ENCODE measurements at regions not wholly inside any gene's neighbourhood (a gene's known extent, or its start where the extent isn't known, plus 50 kb on each side); places are given as distances from the start of the nearest gene placed in this dataset.

DNA sequence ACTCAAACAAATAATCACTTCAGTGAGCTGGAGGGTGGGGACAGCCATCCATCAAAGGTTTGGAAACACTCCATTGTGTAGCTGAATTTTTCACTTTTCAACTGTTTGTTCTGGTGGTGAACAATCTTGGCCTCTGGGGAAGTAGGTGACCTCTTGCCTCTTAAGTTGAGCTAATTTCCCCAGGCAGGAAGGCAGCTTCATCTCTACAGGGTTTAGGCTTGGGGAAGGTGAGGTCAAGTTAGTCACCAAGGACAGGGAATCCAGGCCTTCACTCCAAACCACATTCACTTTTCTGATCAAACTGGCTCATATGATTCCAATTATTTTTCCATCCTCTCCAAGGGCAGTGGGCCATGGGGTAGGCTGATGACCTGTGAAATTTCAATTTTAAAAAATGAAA, 138.3 kb upstream of the HABP2 start:
- H3K27me3 ChIP-seq: no peaks in the 10 kb centered on the region

DNA sequence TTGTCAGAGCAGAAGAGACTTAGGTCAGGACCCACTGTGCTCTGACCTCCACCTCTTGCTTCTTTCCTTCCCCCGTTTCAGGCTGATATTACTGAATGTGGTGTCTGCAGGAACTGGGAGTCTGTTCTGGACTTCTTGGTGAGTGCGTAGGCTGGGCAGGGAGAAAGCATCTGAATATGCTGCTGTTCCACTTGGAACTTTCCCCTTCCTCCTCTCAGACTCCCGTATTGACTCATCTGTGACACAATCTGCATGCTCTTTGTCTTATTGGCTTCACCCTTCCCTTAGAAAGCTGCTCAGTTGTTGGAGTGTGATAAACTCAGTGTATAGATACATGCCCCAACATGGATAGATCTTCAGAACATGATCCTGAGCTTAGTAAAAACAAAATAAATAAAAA, 137.6 kb upstream of the HABP2 start:
- Histone ChIP-seq H3K4me1 (peaks cover 0 to 4% (median 0%) of the 10 kb centered on the region in 4 donors), H3K4me3 (no peak overlapping the region), H3K27ac (no peak overlapping the region), H3K36me3 (no peaks in the 10 kb centered on the region), H3K9me3 (peaks cover 0 to 17% (median 3%) of the 10 kb centered on the region in 4 donors), H3K27me3 (no peaks in the 10 kb centered on the region)
- no peak for DNase-seq (ENCODE audit: low spot score in 2 of 2)
- TF ChIP-seq EP300 (IDR thresholded peaks at IDR 0.05): no peak
- TF ChIP-seq, protein P1, sequence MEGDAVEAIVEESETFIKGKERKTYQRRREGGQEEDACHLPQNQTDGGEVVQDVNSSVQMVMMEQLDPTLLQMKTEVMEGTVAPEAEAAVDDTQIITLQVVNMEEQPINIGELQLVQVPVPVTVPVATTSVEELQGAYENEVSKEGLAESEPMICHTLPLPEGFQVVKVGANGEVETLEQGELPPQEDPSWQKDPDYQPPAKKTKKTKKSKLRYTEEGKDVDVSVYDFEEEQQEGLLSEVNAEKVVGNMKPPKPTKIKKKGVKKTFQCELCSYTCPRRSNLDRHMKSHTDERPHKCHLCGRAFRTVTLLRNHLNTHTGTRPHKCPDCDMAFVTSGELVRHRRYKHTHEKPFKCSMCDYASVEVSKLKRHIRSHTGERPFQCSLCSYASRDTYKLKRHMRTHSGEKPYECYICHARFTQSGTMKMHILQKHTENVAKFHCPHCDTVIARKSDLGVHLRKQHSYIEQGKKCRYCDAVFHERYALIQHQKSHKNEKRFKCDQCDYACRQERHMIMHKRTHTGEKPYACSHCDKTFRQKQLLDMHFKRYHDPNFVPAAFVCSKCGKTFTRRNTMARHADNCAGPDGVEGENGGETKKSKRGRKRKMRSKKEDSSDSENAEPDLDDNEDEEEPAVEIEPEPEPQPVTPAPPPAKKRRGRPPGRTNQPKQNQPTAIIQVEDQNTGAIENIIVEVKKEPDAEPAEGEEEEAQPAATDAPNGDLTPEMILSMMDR (IDR thresholded peaks at IDR 0.05): no peak
- no peak for TF ChIP-seq POLR2A (IDR thresholded peaks at IDR 0.05)
- 40 to 47% methylated on average over 3 of the region's 3 CpGs for WGBS, 2 donors

More for the DNA sequence above, 138.3 kb upstream of the HABP2 start:
- DNase-seq (ENCODE audit: low spot score in 2 of 2): no peak
- H3K9me3 ChIP-seq: peaks cover 0 to 10% (median under 1%) of the 10 kb centered on the region in 4 donors
- H3K36me3 ChIP-seq: no peaks in the 10 kb centered on the region
- H3K4me3 ChIP-seq: no peak overlapping the region
- no peak overlapping the region for H3K27ac ChIP-seq
- TF ChIP-seq, protein P1 (IDR thresholded peaks at IDR 0.05): no peak
- no peak for TF ChIP-seq EP300 (IDR thresholded peaks at IDR 0.05)
- no peak for TF ChIP-seq POLR2A (IDR thresholded peaks at IDR 0.05)
- H3K4me1 ChIP-seq: peaks cover 0 to 4% (median 0%) of the 10 kb centered on the region in 4 donors

DNA sequence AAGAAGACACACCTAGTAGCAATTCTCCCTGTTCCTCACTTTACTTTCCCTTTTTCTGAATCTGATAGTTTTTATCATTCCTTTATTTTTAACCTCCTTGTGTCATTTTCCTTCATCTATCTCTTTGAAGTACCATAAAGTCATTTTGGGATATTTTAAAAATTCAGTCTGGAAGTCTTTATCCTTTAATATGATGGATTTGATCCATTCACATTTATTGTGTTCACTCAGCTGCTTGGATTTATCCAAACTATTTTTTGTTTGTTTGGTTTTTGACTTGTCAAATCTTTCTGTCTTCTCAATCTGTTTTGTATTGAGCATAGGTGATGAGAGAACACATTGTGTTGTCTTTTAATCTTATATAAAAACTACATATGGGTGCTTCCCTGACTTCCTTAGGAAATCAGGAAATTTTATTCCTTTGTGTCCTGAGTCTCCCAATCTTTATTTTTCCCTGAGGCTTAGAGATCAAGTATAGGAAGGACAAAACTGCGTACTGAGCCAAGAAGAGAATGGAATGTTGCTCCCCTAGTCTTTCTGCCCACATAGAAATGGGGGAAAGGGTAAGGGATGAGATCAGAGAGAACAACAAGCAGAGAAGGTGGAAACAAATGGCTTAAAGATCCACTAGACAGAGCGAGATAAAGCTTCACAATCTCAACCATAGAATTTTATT, 132.7 kb upstream of the HABP2 start:
- 49 to 84% methylated on average over 2 of the region's 2 CpGs for WGBS, 2 donors
- TF ChIP-seq, protein P1 (IDR thresholded peaks at IDR 0.05): no peak
- TF ChIP-seq EP300 (IDR thresholded peaks at IDR 0.05): no peak
- H3K4me3 ChIP-seq: no peak overlapping the region
- peaks cover 0 to 21% (median 3%) of the 10 kb centered on the region in 4 donors for H3K9me3 ChIP-seq
- H3K27me3 ChIP-seq: no peaks in the 10 kb centered on the region
- H3K4me1 ChIP-seq: peaks cover 0 to 11% (median 2%) of the 10 kb centered on the region in 4 donors
- no peak for DNase-seq (ENCODE audit: low spot score in 2 of 2)
- no peaks in the 10 kb centered on the region for H3K36me3 ChIP-seq
- no peak overlapping the region for H3K27ac ChIP-seq

DNA sequence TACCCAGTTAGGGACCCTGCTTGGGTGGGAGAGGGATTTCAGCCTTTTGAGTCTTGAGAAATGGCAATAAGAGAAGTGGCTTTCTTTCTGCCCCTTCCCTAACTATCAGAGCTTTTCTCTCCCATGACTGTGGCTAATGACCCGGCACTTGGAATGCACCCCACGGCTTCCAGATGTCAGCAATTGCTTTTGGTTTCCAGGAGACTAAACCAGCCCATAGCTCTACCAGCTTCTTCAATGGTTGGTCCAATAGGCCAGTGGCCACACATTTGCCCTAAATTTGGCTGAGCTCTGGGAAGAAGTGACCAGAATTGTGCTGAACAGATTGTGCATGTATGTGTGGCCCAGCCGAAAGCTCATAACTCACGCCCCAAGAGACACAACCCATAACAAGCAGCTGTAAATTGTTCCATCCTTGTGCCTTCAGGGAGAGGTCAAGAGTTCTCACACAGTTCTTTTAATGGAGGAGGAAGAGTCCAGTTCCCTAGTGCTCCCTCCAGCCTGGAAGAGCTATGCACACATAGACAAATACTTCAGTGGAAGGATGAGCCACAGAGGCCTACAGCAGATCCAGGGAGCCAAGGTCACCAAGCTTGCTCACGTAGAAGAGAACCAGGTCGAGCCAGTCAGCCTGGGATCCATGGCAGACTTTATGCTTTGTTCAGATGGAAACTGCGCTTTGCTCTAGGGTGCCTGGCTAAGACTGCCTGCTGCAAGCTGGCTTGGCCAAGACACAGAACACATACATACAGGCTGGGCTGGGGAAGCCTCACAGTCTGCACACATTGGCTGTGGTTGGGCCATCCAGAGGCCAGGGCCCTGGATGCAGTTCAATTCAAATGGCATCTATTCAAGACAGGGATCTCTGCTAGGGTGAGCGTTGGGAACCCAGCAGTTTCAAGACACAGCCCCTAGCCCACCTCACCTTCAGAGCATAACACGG, 131.8 kb upstream of the HABP2 start:
- Histone ChIP-seq H3K4me3 (no peak overlapping the region), H3K4me1 (peaks cover 0 to 17% (median 3%) of the 10 kb centered on the region in 4 donors), H3K27me3 (no peaks in the 10 kb centered on the region), H3K9me3 (peaks cover 0 to 21% (median 3%) of the 10 kb centered on the region in 4 donors), H3K27ac (no peak overlapping the region), H3K36me3 (no peaks in the 10 kb centered on the region)
- no peak for DNase-seq (ENCODE audit: low spot score in 2 of 2)
- TF ChIP-seq POLR2A (IDR thresholded peaks at IDR 0.05) (no peak), EP300 (IDR thresholded peaks at IDR 0.05) (no peak)
- TF ChIP-seq, protein P1 (IDR thresholded peaks at IDR 0.05): no peak
- WGBS, 2 donors: 78 to 88% methylated on average over 9 of the region's 9 CpGs

DNA sequence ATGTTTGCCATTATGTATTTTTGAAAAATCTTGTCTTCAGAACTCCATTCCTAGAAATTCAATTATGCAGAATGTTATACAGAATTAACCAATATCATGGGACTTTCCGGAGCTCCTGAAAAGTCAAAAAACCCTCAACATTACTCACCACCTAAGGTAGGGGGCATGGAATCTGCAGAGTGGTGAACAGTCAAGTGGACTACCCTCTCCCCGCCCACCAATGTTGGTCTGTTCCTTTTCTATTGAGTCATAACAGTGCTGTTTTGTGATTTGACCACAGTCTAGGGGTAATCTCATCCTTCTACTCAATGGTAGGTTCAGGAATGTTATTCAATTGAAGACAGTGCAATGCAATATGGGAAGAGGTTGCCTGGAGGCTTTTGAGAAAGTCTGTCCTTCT, 130.5 kb upstream of the HABP2 start:
- TF ChIP-seq POLR2A (IDR thresholded peaks at IDR 0.05): no peak
- TF ChIP-seq, protein P1 (IDR thresholded peaks at IDR 0.05): no peak
- no peak for TF ChIP-seq EP300 (IDR thresholded peaks at IDR 0.05)
- no peaks in the 10 kb centered on the region for H3K27me3 ChIP-seq
- H3K9me3 ChIP-seq: peaks cover 0 to 21% (median 3%) of the 10 kb centered on the region in 4 donors
- H3K4me1 ChIP-seq: peaks cover 0 to 17% (median 3%) of the 10 kb centered on the region in 4 donors
- 92 to 94% methylated on average over 2 of the region's 2 CpGs for WGBS, 2 donors
- DNase-seq (ENCODE audit: low spot score in 2 of 2): no peak
- H3K4me3 ChIP-seq: no peak overlapping the region
- no peak overlapping the region for H3K27ac ChIP-seq
- no peaks in the 10 kb centered on the region for H3K36me3 ChIP-seq

Data from tibial nerve (tissue), 4 donors.